Upper lobe of right lung (tissue), 1 donor: ENCODE measurements at regions not wholly inside any gene's neighbourhood (a gene's known extent, or its start where the extent isn't known, plus 50 kb on each side); places are given as distances from the start of the nearest gene placed in this dataset.
"Not testable (repeated sequence)": the region's sequence is repeated elsewhere in the genome, so short reads cannot be mapped to it uniquely, and the experiment has no call there.

Experiments used
- ATAC-seq: fragments of 200-7000 bp; cut with Tn5 transposase; one replicate; pipeline ENCODE4 v1.9.1; 2020; ENCODE audit warnings: mild to moderate bottlenecking, moderate library complexity
- DNase-seq: peaks from one replicate; pipeline ENCODE4 v3.0.0-alpha.2; 2020
- H3K27ac ChIP-seq: fragments of 200-600 bp; one replicate; pipeline ENCODE4 v1.8.0; 2022
- H3K27me3 ChIP-seq: fragments of 200-600 bp; one replicate; pipeline ENCODE4 v1.8.0; 2022; ENCODE audit warnings: mild to moderate bottlenecking
- H3K36me3 ChIP-seq: fragments of 200-600 bp; one replicate; pipeline ENCODE4 v1.8.0; 2022
- H3K4me1 ChIP-seq: fragments of 200-600 bp; one replicate; pipeline ENCODE4 v1.8.0; 2022
- H3K4me3 ChIP-seq: fragments of 200-600 bp; one replicate; pipeline ENCODE4 v1.8.0; 2022; ENCODE audit warnings: mild to moderate bottlenecking
- H3K9me3 ChIP-seq: fragments of 200-600 bp; one replicate; pipeline ENCODE4 v1.8.0; 2022
- intact Hi-C: fragments of 100-400 bp; cut with DNase I; formaldehyde crosslinking; loops from one replicate; pipeline ENCODE4 v1.11.0; 2022
- TF ChIP-seq, protein P1 (sequence below): fragments of 200-600 bp; IDR thresholded peaks from one replicate; pipeline ENCODE4 v1.8.0; 2022; ENCODE audit warnings: antibody characterized with exemption
- donor health status: DM: no; HTN: yes; CAD: no; lungs with severe emphysema.

DNA sequence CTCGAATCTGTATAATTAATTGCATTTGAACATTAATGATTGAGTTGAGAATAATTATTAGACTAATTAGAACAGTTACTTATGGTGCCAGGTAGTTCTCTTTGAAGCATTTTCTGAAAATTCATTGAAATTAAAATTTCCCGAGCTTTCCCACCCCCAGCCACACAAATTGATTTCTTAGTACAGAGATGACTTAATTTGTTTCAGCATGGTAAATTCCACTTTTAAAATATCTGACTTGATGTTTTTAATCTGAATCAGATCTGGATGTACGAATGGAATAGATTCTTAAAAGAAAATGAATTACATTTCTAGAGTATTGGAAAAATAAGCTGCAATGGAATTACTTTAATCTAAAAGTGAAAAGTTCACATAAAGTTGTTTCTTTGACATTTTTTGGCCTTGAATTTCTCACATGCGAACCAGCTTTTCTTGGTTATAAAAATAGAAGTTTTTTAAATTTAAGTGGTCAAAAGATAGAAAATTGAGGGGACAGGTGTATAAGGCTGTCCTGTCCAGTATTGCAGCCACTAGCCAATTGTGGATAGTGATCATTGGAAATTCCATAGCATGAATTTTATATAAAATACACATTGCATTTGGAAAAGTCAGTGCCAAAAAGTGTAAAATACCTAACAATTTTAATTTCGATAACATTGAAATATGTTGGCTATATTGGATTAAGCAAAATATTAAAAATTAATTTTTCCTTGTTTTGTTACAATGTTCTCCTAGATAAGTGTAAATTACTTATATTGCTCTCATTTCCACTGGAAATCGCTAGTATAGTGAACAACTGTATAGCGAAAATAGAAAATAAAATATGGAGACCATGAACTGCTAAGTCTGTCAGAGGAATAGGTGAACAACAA is 102.9 kb downstream of the OR2B2 start:
- Histone ChIP-seq H3K27me3 (peaks cover 7% of the 10 kb centered on the region), H3K4me3 (peak overlapping the region; percentile 71), H3K27ac (peak overlapping the region; percentile 95), H3K4me1 (no peaks in the 10 kb centered on the region), H3K9me3 (no peaks in the 10 kb centered on the region), H3K36me3 (no peaks in the 10 kb centered on the region)
- ATAC-seq (no peak), DNase-seq (no peak)
- intact Hi-C loops: no loop called here
- TF ChIP-seq, protein P1, sequence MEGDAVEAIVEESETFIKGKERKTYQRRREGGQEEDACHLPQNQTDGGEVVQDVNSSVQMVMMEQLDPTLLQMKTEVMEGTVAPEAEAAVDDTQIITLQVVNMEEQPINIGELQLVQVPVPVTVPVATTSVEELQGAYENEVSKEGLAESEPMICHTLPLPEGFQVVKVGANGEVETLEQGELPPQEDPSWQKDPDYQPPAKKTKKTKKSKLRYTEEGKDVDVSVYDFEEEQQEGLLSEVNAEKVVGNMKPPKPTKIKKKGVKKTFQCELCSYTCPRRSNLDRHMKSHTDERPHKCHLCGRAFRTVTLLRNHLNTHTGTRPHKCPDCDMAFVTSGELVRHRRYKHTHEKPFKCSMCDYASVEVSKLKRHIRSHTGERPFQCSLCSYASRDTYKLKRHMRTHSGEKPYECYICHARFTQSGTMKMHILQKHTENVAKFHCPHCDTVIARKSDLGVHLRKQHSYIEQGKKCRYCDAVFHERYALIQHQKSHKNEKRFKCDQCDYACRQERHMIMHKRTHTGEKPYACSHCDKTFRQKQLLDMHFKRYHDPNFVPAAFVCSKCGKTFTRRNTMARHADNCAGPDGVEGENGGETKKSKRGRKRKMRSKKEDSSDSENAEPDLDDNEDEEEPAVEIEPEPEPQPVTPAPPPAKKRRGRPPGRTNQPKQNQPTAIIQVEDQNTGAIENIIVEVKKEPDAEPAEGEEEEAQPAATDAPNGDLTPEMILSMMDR: no peak

GRCh38 chr6:27808242-27809066 is 103.7 kb downstream of the OR2B2 start:
- H3K9me3 ChIP-seq, H3K27me3 ChIP-seq, intact Hi-C loops, DNase-seq, H3K4me1 ChIP-seq, H3K36me3 ChIP-seq: not testable (repeated sequence)
- Histone ChIP-seq H3K27ac (peak overlapping the region; percentile 79), H3K4me3 (peak overlapping the region; percentile 58)
- peak; percentile 1 for ATAC-seq

DNA sequence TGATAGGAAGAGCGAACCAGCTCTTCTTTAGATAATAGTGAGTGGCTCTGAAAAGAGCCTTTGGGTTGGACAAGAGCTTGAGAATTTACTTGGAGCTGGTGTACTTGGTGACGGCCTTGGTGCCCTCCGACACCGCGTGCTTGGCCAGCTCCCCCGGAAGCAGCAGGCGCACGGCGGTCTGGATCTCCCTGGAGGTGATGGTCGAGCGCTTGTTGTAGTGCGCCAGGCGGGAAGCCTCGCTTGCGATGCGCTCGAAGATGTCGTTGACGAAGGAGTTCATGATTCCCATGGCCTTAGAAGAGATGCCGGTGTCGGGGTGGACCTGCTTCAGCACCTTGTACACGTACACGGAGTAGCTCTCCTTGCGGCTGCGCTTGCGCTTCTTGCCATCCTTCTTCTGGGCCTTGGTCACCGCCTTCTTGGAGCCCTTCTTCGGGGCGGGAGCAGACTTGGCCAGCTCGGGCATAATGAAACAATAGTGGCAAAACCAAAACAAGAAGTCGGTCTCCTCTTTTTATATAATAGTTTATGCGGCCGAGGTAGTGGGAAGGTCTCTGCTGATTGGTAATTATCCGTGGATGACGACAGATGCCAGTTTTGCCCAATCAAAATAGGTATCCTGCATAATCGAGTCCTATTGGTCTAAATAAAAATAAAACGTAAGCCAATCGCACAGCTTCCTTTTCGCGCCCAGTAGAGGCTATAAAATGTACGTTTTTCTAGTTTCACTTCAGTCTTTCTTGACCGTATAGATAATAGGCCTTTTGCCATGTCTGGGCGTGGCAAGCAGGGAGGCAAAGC is 104.6 kb downstream of the OR2B2 start:
- H3K27ac ChIP-seq: peak overlapping the region; percentile 83
- H3K4me3 ChIP-seq: peak overlapping the region; percentile 58
- H3K27me3 ChIP-seq, intact Hi-C loops, H3K36me3 ChIP-seq, H3K9me3 ChIP-seq, H3K4me1 ChIP-seq: not testable (repeated sequence)
- ATAC-seq: peak; percentile 87
- DNase-seq: peak; percentile 79

- peak overlapping the region; percentile 58 for H3K4me3 ChIP-seq
- H3K36me3 ChIP-seq: no peaks in the 10 kb centered on the region
- H3K27ac ChIP-seq: peak overlapping the region; percentile 83
- peaks cover 4% of the 10 kb centered on the region for H3K27me3 ChIP-seq
- intact Hi-C loops: no loop called here
- H3K9me3 ChIP-seq: no peaks in the 10 kb centered on the region
- TF ChIP-seq, protein P1: no peak
- DNase-seq: no peak
- no peak for ATAC-seq
- no peaks in the 10 kb centered on the region for H3K4me1 ChIP-seq
Observed at GRCh38 chr6:27806981-27807440, 105.2 kb downstream of the OR2B2 start.

GRCh38 chr6:27805347-27805746 is 106.8 kb downstream of the OR2B2 start:
- TF ChIP-seq, protein P1: no peak
- Histone ChIP-seq H3K27ac (no peak overlapping the region), H3K9me3 (no peaks in the 10 kb centered on the region), H3K36me3 (no peaks in the 10 kb centered on the region), H3K4me1 (no peaks in the 10 kb centered on the region), H3K4me3 (no peak overlapping the region), H3K27me3 (peaks cover 7% of the 10 kb centered on the region)
- no peak for DNase-seq
- intact Hi-C loops: no loop called here
- no peak for ATAC-seq

GRCh38 chr6:27804851-27805250 is 107.3 kb downstream of the OR2B2 start:
- Histone ChIP-seq H3K36me3 (no peaks in the 10 kb centered on the region), H3K27ac (no peak overlapping the region), H3K4me1 (no peaks in the 10 kb centered on the region), H3K4me3 (no peak overlapping the region), H3K9me3 (no peaks in the 10 kb centered on the region), H3K27me3 (peaks cover 7% of the 10 kb centered on the region)
- intact Hi-C loops: no loop called here
- no peak for ATAC-seq
- DNase-seq: no peak
- TF ChIP-seq, protein P1: no peak
